Panc1 (cell line): ENCODE measurements at regions not wholly inside any gene's neighbourhood (a gene's known extent, or its start where the extent isn't known, plus 50 kb on each side); places are given as distances from the start of the nearest gene placed in this dataset.

ENCODE experiments used
- ATAC-seq: fragments of 200-7000 bp; cut with Tn5 transposase; 2 replicates; pipeline ENCODE4 v1.9.1; 2020; ENCODE audit warnings: mild to moderate bottlenecking, moderate library complexity
- BruUV-seq: library from RNA; stranded (reverse); fragments of 400-500 nt; replicated peaks from 2 replicates; lab custom pipeline; 2021; lab: Mats Ljungman, UMichigan
- CTCF ChIA-PET: fragments of 300-600 bp; sonication (Branson Sonifier 250); formaldehyde crosslinking; loops from one replicate; lab custom pipeline; 2022; ENCODE audit warnings: antibody characterized with exemption; lab: Charles Lee
- POLR2A ChIA-PET: fragments of 300-600 bp; sonication (Branson Sonifier 250); formaldehyde crosslinking; loops from one replicate; lab custom pipeline; 2022; ENCODE audit warnings: antibody characterized with exemption; lab: Charles Lee
- DNase-seq: peaks from one replicate; pipeline ENCODE4 v3.0.0-alpha.2; 2010; ENCODE audit warnings: low read depth, low spot score
- H3K27ac ChIP-seq: 2 replicates; pipeline ENCODE4 v1.5.1; 2011; ENCODE audit warnings: mild to moderate bottlenecking, low read length, inconsistent platforms
- H3K27me3 ChIP-seq: fragments of 200-500 bp; sonication (Bioruptor generic); 2 replicates; pipeline ENCODE4 v1.6.0; 2014; ENCODE audit warnings: low read length, inconsistent platforms; ENCODE audit not compliant: control insufficient read depth, insufficient read depth
- H3K36me3 ChIP-seq: fragments of 200-500 bp; sonication (Bioruptor generic); 2 replicates; pipeline ENCODE4 v1.5.1; 2014; ENCODE audit warnings: inconsistent platforms, mild to moderate bottlenecking, low read length, moderate library complexity; ENCODE audit not compliant: control insufficient read depth, insufficient read depth
- H3K4me1 ChIP-seq: 2 replicates; pipeline ENCODE4 v1.5.1; 2011; ENCODE audit warnings: inconsistent platforms, mild to moderate bottlenecking, low read length, moderate library complexity; ENCODE audit not compliant: control insufficient read depth, insufficient read depth
- H3K4me3 ChIP-seq, 2 experiments: 2 replicates each; pipeline ENCODE4 v1.5.1; 2011 to 2012; ENCODE audit warnings: low read depth in 2 of 2, low read length in 2 of 2, mild to moderate bottlenecking in 2 of 2, inconsistent platforms in 1 of 2, moderate library complexity in 1 of 2
- H3K9me3 ChIP-seq: fragments of 200-500 bp; sonication (Bioruptor generic); 2 replicates; pipeline ENCODE4 v1.5.1; 2014; ENCODE audit warnings: low read depth, mild to moderate bottlenecking, inconsistent platforms, low read length, moderate library complexity; ENCODE audit not compliant: control insufficient read depth, insufficient read depth
- POLR2AphosphoS5 ChIP-seq: IDR thresholded peaks from 2 replicates; pipeline ENCODE4 v1.6.1; 2012; ENCODE audit warnings: mild to moderate bottlenecking, low read depth, low read length, moderate library complexity
- SIN3A ChIP-seq: IDR thresholded peaks from 2 replicates; pipeline ENCODE4 v1.6.1; 2012; ENCODE audit warnings: low read depth, mild to moderate bottlenecking, low read length, moderate library complexity, borderline replicate concordance; ENCODE audit not compliant: insufficient read depth
- TCF7L2 ChIP-seq: IDR thresholded peaks from 2 replicates; pipeline ENCODE4 v1.6.1; 2011; ENCODE audit warnings: mild to moderate bottlenecking, low read depth, low read length, inconsistent platforms
- in situ Hi-C: cut with HindIII; loops from 2 replicates; pipeline ENCODE4 v1.10.0; 2016; ENCODE audit warnings: low sequenced_read_pairs, low pct_unique_long_range_greater_than_20kb
- intact Hi-C: fragments of 100-400 bp; cut with micrococcal nuclease; formaldehyde crosslinking; loops from one replicate; pipeline ENCODE4 v1.10.0; 2022; ENCODE audit not compliant: unreplicated experiment
- TF ChIP-seq, protein P1 (sequence below): fragments of 450-650 bp; IDR thresholded peaks from 2 replicates; pipeline ENCODE4 v1.5.1; 2017; ENCODE audit warnings: mild to moderate bottlenecking
- TF ChIP-seq, protein P2 (sequence below), 2 experiments: IDR thresholded peaks; 2 replicates each; pipeline ENCODE4 v1.6.1; 2011 to 2012; ENCODE audit warnings: low read depth in 2 of 2, control low read depth in 1 of 2, low read length in 1 of 2, mild to moderate bottlenecking in 1 of 2, moderate library complexity in 1 of 2; ENCODE audit not compliant: insufficient read depth in 1 of 2

DNA sequence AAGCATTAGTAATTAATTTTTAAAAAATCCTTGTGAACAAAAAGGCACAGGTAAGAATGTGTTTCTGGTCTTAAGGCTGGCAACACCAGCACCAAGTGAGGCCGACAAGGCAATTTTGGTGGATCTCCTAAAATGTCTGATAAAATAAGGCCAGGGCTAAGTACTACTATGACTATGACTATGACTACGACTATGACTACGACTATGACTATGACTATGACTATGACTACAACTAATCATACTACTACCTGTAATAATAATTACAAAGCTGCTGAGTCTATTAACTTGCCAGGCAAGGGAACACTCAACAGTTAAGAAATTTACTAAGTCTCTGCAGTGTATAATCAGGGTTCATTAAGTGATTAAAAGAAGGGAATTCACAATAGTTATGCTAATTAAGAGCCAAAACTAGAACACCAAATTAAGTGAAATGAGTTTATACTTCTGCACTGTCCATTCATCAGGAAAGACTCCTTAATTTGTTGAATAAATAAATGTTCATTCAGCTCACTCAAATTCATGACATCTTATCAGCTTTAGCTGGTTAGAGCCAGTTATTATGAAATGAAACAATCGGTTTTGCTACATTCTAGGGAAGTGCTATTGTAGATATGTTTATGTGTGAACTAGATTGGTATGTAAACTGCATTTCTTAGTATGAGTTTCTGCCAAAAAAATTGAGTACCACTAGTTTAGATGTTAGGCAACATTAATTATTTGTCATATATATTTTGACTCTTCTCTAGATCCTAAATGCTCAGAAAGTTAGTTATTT lies 1626.2 kb upstream of the PCDH20 start:
- Histone ChIP-seq H3K4me3 (no peak overlapping the region), H3K27me3 (no peaks in the 10 kb centered on the region), H3K4me1 (no peaks in the 10 kb centered on the region), H3K36me3 (no peaks in the 10 kb centered on the region), H3K27ac (no peak overlapping the region), H3K9me3 (no peaks in the 10 kb centered on the region)
- BruUV-seq: no TSS peak
- ATAC-seq: no peak
- DNase-seq: no peak
- TF ChIP-seq SIN3A (no peak), TCF7L2 (no peak), POLR2AphosphoS5 (no peak)
- TF ChIP-seq, protein P1, sequence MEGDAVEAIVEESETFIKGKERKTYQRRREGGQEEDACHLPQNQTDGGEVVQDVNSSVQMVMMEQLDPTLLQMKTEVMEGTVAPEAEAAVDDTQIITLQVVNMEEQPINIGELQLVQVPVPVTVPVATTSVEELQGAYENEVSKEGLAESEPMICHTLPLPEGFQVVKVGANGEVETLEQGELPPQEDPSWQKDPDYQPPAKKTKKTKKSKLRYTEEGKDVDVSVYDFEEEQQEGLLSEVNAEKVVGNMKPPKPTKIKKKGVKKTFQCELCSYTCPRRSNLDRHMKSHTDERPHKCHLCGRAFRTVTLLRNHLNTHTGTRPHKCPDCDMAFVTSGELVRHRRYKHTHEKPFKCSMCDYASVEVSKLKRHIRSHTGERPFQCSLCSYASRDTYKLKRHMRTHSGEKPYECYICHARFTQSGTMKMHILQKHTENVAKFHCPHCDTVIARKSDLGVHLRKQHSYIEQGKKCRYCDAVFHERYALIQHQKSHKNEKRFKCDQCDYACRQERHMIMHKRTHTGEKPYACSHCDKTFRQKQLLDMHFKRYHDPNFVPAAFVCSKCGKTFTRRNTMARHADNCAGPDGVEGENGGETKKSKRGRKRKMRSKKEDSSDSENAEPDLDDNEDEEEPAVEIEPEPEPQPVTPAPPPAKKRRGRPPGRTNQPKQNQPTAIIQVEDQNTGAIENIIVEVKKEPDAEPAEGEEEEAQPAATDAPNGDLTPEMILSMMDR: no peak
- TF ChIP-seq, protein P2, sequence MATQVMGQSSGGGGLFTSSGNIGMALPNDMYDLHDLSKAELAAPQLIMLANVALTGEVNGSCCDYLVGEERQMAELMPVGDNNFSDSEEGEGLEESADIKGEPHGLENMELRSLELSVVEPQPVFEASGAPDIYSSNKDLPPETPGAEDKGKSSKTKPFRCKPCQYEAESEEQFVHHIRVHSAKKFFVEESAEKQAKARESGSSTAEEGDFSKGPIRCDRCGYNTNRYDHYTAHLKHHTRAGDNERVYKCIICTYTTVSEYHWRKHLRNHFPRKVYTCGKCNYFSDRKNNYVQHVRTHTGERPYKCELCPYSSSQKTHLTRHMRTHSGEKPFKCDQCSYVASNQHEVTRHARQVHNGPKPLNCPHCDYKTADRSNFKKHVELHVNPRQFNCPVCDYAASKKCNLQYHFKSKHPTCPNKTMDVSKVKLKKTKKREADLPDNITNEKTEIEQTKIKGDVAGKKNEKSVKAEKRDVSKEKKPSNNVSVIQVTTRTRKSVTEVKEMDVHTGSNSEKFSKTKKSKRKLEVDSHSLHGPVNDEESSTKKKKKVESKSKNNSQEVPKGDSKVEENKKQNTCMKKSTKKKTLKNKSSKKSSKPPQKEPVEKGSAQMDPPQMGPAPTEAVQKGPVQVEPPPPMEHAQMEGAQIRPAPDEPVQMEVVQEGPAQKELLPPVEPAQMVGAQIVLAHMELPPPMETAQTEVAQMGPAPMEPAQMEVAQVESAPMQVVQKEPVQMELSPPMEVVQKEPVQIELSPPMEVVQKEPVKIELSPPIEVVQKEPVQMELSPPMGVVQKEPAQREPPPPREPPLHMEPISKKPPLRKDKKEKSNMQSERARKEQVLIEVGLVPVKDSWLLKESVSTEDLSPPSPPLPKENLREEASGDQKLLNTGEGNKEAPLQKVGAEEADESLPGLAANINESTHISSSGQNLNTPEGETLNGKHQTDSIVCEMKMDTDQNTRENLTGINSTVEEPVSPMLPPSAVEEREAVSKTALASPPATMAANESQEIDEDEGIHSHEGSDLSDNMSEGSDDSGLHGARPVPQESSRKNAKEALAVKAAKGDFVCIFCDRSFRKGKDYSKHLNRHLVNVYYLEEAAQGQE (IDR thresholded peaks at IDR 0.05; ENCODE audit: insufficient read depth in 1 of 2, low read depth in 2 of 2, low read length in 1 of 2): no peak
- in situ Hi-C loops (no loop called here), intact Hi-C loops (no loop called here)
- CTCF ChIA-PET: no interaction called here
- POLR2A ChIA-PET: no interaction called here

DNA sequence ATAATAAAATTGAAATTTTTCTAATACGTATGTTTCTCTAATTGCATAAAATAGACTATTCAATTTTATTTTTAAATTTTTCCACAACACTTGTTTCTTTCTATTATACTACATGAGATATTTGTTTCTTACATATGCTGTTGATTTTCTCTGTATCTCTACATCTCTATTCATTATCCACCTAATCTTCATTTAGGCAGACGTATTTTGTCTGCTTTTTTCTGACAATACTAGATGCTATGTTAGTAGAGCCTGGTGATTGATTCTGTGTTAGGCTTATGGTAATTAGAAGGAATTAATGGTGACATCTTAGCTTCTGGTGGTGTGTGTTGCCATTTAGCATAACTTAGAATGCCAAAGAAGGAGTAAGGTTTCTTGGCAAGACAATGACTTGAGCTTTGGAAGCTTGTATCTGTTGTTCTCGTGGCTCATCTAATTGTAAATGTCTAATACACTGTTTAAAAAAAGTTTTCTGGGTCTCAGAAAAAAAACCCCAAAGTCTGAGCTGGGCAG lies 1610.7 kb upstream of the PCDH20 start:
- no TSS peak for BruUV-seq
- DNase-seq: no peak
- Histone ChIP-seq H3K4me3 (no peak overlapping the region), H3K4me1 (no peaks in the 10 kb centered on the region), H3K36me3 (no peaks in the 10 kb centered on the region), H3K9me3 (no peaks in the 10 kb centered on the region), H3K27ac (no peak overlapping the region), H3K27me3 (no peaks in the 10 kb centered on the region)
- TF ChIP-seq, protein P2 (IDR thresholded peaks at IDR 0.05; ENCODE audit: insufficient read depth in 1 of 2, low read depth in 2 of 2, low read length in 1 of 2): no peak
- no peak for TF ChIP-seq TCF7L2
- TF ChIP-seq SIN3A: no peak
- TF ChIP-seq POLR2AphosphoS5: no peak
- TF ChIP-seq, protein P1: no peak
- intact Hi-C loops: no loop called here
- in situ Hi-C loops: no loop called here
- no peak for ATAC-seq
- ChIA-PET POLR2A (no interaction called here), CTCF (no interaction called here)
